ENCODE measurements at regions not wholly inside any gene's neighbourhood (a gene's known extent, or its start where the extent isn't known, plus 50 kb on each side); places are given as distances from the start of the nearest gene placed in this dataset.
"Not testable (repeated sequence)": the region's sequence is repeated elsewhere in the genome, so short reads cannot be mapped to it uniquely, and the experiment has no call there.

DNA sequence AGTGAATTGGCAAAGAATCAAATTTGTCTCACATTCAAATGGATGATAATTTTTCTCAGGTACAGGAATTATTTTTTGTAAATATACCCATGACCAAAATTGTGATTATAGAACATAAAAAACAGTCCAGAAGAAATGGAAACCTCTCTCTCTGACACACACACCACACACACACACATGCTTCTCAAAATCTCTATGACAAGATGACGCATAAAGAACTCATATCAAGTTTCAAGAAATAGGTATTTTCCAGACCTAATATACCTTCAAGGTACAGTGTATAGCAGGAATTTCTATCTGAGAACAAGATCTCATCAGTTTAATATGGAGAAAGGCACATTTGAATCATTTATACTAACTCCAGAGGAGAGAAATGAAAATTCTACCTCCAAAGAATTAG is 1069.1 kb upstream of the ALCAM start:
- DNase-seq = no peak

DNA sequence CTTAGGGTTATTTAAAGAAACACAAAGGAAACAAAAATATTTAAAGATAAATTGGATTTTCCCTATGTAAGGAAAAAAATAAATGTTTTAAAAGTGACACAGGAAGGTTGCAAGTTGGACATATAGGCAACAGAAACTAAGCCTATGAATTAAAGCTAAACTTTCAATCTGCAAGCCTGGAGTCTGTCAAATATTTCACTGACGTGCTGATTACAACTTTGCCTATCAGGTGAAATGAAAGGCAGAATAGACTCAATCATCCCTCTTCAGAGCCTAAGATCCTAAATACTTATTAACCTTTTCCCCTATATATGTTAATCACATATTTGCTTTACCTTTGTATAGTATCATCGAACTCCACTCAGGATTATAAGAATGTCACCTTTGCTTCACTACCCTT is 1068.0 kb upstream of the ALCAM start:
- DNase-seq = no peak

DNA sequence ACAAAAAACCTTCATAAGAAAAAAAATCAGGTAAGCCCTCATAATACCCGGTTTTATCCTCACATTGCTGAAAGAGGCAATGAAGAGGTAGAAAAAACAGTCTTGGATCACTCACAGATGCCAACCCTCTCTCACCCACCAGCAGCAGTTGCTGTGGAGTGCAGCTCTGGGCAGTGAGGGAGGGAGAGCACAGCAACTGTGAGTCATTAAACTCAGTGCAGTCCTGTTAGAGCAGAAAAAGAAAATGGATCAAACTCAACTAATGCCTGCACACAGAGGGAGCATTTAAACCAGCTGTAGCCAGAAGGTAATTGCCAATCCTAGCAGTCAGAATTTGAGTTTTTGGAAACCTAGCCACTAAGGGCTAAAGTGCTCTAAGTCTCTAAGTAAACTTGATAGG is 1050.6 kb upstream of the ALCAM start:
- DNase-seq = no peak

- DNase-seq = no peak
Observed at GRCh38 chr3:104323226-104323625, 1043.5 kb upstream of the ALCAM start.

GRCh38 chr3:104347291-104347690 is 1019.4 kb upstream of the ALCAM start:
- no peak for DNase-seq

- no peak for DNase-seq
Observed at GRCh38 chr3:104349836-104350235, 1016.9 kb upstream of the ALCAM start.

DNA sequence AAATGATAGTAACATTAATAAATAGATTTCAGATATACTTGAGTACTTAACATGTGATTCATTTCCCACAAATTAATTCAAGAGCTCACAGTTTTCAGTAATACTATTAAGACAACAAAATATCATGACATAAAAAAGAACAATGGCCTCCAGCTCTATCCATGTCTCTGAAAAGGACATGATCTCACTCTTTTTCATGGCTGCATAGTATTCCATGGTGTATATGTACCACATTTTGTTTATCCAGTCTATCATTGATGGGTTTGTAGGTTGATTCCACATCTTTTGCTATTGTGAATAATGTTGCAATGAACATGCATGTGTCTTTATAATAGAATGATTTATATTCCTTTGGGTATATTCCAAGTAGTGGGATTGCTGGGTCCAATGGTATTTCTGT is 1012.8 kb upstream of the ALCAM start:
- no peak for DNase-seq

DNA sequence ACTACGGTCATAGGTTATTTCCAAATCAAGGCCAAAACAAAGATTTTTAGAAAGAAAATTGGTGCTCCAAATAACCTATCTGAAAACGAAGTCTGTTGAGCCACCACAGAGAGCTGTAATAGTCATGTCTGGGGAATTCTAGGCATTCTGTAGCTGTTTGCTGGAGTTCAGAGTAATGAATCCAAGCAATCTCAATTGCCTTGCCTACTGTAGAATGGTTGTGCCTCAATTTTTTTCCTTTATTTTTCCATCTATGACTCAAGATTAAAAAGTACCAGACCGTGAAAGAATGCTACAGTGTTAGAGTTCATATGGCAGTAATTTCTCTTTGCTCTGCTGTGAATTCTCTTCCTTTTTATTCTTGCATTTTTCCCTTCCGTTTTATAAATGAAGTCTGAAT is 1007.2 kb upstream of the ALCAM start:
- DNase-seq = no peak

DNA sequence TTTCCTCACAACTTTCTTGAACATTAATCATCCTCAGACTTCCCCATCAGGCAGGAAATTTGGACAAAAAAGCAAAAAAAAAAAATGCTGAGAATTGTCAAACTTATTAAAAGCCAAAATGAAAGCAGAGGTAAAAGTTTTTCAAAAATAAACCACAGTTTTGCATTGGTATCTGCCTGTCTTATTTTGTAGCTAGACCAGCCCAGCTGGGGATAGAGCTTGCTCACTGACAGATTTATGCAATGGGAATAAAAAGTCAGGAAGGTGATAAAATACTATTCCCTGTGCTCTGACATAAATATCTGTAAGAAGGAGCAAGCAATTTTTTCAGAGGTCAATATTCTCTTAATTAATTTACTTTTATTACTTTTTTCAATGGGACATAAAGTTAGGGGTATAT is 1006.7 kb upstream of the ALCAM start:
- no peak for DNase-seq

GRCh38 chr3:104361748-104362147 is 1005.0 kb upstream of the ALCAM start:
- not testable (repeated sequence) for DNase-seq

DNA sequence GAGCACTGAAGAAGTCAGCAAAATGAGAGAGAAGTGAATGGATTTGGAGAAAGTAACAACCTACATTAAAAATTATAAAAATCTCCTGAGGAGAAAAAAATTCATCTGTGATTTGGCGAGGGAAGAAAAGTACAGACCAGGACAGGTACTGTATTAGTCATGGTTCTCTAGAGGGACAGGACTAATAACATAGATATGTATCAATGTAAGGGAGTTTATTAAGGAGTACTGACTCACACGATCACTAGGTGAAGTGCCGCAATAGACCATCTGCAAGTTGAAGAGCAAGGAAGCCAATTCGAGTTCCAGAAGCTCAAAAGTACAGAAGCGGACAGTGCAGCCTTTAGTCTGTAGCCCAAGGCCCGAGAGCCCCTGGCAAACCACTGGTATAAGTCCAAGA is 1004.4 kb upstream of the ALCAM start:
- no peak for DNase-seq

DNA sequence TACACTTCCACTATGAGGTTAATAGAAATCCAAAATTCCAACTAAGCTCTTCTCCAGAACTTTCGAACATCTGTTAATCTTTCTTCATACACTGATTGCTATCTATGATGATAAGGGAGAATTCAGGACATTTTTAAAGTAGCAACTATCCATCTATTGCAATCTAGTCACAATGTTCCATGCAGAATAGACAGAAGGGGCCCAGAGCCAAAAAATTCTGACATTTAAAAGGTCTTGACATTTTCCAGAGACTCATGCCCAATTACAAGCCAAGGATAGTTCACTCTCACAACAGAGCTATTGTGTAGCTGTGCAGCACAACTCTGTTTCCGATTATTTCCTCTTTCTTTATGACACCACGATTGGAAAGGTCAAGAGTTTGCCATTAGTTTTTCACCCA is 999.7 kb upstream of the ALCAM start:
- no peak for DNase-seq

DNA sequence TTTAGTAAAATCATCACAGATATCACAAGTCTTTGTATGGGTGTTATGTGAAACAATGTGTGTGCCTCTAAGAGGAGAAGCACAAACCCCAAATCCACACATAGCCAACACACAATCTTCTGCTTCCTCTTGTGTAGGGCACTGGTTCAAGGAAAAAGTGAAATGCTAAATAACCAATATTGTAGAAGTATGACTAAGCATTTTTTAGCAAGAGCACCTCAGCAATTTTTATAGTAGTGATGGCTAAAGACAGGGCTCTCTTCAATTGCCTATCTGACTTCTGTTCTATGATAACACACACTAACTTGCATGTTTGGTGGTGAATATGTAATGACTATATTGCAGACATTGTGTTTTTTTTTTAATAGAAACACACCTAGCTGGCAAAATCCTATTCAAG is 997.9 kb upstream of the ALCAM start:
- no peak for DNase-seq

- DNase-seq = no peak
Observed at GRCh38 chr3:104385421-104385820, 981.3 kb upstream of the ALCAM start.

DNA sequence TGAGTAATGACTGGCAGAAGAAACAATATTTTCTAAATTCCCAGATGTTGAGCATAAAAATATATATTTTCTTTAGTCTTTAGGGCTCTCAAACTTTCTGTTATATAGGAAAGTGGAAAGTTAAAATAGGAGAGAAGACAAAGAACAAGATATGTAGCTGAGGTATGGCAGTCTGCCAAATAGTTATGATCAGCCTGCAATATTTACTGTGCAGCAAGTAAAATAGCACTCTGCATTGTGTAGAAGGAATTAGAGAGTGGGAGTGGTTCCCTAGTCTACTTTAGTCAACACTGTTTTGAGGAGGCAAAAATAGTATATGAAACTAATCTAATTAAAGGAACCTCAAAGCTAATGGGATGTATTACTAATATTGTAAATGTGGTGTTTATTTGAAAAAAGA is 978.1 kb upstream of the ALCAM start:
- DNase-seq = no peak

- no peak for DNase-seq
Observed at GRCh38 chr3:104392327-104392726, 974.4 kb upstream of the ALCAM start.

DNA sequence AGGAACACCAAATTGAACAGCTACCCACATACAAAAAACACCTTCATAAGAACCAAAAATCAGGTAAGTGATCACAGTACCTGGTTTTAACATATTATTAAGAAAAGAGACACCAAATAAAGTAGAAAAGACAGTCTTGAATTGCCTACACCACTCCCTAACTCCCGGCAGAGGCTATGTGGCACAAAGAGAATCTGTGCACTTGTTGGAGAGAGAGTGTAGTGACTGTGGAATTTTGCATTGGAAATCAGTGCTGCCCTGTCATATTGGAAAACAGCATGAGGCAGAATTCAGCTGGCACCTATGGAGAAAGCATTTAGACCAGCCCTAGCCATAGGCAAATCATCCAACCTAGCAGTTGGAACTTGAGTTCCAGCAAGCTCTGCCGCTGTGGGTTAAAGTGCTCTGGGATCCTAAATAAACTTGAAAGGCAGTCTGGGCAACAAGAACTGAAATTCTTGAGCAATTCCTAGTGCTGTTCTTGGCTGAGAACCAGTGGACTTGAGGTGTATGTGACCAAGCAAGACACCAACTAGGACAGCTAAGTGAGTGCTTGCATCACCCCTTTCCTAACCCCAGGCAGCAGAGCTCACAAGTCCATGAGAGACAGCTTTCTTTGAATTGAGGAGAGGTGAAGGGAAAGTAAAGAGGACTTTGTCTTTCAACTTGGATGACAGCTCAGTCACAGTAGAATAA is 969.6 kb upstream of the ALCAM start:
- no peak for DNase-seq

DNA sequence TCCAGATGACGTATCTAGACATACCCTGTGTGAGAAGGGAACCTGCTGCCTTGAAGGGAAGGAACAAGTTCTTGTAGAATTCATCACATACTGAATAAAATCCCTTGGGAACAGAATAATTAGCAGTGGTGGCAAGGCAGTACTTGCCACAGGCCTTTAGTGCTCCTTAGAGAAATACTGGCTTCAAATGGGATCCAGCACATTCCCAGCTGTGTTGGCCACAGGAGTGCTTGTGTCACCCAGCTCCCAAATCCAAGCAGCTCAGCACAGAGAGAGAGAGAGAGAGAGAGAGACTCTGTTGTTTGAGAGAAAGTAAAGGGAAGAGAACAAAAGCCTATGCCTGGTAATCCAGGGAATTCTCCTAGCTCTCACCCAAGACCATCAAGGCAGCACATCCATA is 969.0 kb upstream of the ALCAM start:
- no peak for DNase-seq

- DNase-seq = no peak
Observed at GRCh38 chr3:104402902-104403301, 963.8 kb upstream of the ALCAM start.

DNA sequence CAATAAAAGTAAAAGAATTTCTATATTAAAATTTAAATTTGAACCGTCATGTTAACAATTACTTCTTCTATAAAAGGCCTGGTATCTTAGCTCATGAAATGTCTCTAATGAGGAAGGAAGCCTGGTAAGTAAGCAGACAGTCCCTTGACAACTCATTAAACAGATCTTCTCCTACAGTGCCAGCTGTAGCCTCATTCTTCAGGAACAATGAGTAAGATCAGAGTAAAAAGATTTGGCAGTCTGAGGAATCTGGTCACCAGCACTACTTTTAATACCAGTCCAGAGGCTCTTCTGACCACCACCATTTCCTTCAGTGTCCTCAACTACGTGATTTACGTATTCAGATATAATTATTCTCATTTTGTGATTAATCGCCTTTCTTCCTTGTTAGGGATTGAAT is 955.0 kb upstream of the ALCAM start:
- no peak for DNase-seq

DNA sequence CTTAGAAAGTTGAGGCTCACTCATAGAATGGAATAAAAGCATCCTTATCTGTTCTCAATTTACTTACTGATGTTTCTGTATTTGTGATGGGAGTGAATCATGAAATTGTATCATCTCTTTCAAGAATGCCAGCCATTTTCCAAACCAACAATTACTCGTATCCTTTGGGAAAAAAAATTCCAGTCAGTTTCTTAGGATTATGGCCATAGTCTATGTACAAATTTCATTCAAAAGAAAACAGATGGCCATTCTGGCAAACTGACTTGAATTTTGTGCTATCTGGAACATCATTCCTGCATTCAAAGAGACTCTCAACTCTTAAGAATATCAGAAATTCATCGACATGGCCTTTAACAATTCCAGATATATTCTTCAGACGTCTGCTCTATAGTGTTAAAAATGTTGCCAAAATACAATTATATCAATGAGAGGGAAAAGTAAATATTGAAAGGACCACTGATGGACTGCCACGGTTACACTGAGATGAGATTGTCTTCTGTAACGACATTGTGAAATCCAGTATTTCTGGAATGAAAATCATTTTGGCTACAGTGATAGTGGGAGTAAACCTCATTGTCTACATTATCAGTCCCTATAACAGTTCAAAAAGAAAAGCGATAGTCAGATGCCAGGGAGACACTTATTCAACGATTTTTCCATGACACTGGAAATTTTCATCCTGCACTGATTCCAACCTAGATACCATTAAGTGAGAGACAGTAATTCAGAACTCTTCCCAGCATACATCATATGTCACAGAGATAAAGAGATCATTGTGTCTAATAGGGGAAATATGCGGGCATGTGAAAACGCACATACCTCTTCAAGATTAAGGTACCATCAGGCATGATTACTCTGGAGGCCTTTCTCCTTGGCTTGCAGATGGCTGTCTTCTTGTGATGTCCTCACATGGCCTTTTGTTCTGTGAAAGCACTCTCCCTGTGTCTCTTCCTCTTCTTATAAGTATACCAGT is 953.8 kb upstream of the ALCAM start:
- no peak for DNase-seq

DNA sequence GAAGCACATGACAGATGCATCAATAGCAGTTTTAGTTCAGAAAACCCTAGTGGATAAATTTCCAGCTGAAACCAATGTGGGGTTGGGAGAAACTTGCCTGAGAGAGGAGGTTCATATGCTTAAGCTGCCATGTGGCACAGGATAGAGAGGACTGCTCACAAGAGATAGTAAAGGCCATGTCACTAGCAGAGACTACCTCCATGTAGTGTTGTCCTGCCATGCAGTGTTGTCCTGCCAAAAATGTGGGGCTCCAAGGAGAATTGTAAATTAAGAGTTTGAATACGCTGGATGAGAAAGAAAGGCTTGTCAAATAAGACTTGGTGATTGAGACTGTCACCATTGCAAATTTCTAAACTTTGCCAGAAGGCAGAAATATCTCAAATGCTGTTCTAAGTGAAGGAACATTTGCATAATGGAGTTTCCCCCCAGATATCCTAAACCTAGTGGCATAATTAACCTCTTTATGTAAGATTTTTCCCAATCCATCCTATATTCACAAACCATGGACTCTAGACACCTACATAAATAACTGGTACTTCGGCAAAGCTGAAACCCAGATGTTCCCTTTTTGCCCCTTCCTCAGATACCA is 938.3 kb upstream of the ALCAM start:
- DNase-seq = no peak

- DNase-seq = no peak
Observed at GRCh38 chr3:104429727-104430126, 937.0 kb upstream of the ALCAM start.

DNA sequence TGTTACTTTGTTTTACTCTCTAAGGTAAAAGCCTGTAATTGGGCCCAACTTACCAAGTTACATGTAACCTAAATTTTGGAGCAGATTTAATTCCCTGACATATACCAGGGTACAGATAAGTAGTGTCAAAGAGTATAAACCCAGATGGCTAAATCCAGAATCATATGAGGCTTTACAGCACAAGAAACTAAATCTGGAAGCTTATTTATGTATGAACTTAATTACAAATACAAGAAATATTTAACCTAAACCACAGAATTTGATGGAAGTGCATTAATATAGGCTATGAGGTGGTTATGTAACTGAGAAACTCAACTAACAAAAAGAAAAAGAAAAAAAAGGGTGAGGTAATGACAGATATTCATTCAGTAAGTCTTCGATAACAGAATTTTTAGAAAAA is 930.2 kb upstream of the ALCAM start:
- DNase-seq = no peak
